Uterus (tissue), 2 donors: ENCODE measurements at regions not wholly inside any gene's neighbourhood (a gene's known extent, or its start where the extent isn't known, plus 50 kb on each side); places are given as distances from the start of the nearest gene placed in this dataset.

ENCODE experiments used
- CTCF ChIP-seq, 4 experiments: fragments of 200-600 bp in 2 of 4; fragments of 450-650 bp in 2 of 4; sonication (generic) in 2 of 4; IDR thresholded peaks; one replicate each; pipeline ENCODE4 v1.5.1; 2016 to 2019; ENCODE audit warnings: antibody characterized with exemption in 4 of 4, mild to moderate bottlenecking in 2 of 4, moderate library complexity in 1 of 4
- POLR2A ChIP-seq, 2 donors: fragments of 450-650 bp; IDR thresholded peaks; one replicate each; pipeline ENCODE4 v1.6.1; 2016; ENCODE audit warnings: antibody characterized with exemption in 2 of 2, mild to moderate bottlenecking in 1 of 2, moderate library complexity in 1 of 2

- TF ChIP-seq POLR2A (IDR thresholded peaks at IDR 0.05) (no peak), CTCF (IDR thresholded peaks at IDR 0.05) (no peak)
Measured at GRCh38 chr6:132131351-132131750, 180.2 kb upstream of the CCN2 start.
